AG09309 (cell line): ENCODE measurements at regions not wholly inside any gene's neighbourhood (a gene's known extent, or its start where the extent isn't known, plus 50 kb on each side); places are given as distances from the start of the nearest gene placed in this dataset.

Experiments used
- DNase-seq: peaks from one replicate; pipeline ENCODE4 v3.0.0-alpha.2; 2010; ENCODE audit warnings: low read depth
- H3K4me3 ChIP-seq: 2 replicates; pipeline ENCODE4 v1.5.1; 2011; ENCODE audit warnings: mild to moderate bottlenecking, low read depth, low read length, moderate library complexity; ENCODE audit not compliant: control insufficient read depth
- CTCF ChIP-seq: IDR thresholded peaks from 2 replicates; pipeline ENCODE4 v1.5.1; 2011; ENCODE audit warnings: mild to moderate bottlenecking, low read depth, low read length, inconsistent platforms; ENCODE audit not compliant: insufficient read depth, control insufficient read depth; ENCODE audit errors: missing control alignments

- TF ChIP-seq CTCF = no peak
- no peak for DNase-seq
- no peak overlapping the region for H3K4me3 ChIP-seq
Measured at GRCh38 chr11:38460896-38461295, 1862.9 kb upstream of the RAG2 start.

GRCh38 chr11:38460429-38460828, 1862.4 kb upstream of the RAG2 start:
- DNase-seq = no peak
- H3K4me3 ChIP-seq = no peak overlapping the region
- TF ChIP-seq CTCF = no peak

GRCh38 chr11:38456371-38456770, 1858.3 kb upstream of the RAG2 start:
- no peak for DNase-seq

GRCh38 chr11:38448284-38448683, 1850.2 kb upstream of the RAG2 start:
- TF ChIP-seq CTCF = no peak
- H3K4me3 ChIP-seq = no peak overlapping the region
- DNase-seq = no peak

More at GRCh38 chr11:38456371-38456770, 1858.3 kb upstream of the RAG2 start:
- H3K4me3 ChIP-seq = no peak overlapping the region
- TF ChIP-seq CTCF = no peak

GRCh38 chr11:38446336-38446735, 1848.3 kb upstream of the RAG2 start:
- no peak for DNase-seq
- no peak overlapping the region for H3K4me3 ChIP-seq
- no peak for TF ChIP-seq CTCF

- DNase-seq = no peak
- TF ChIP-seq CTCF = no peak
- no peak overlapping the region for H3K4me3 ChIP-seq
Measured at GRCh38 chr11:38438091-38438490, 1840.1 kb upstream of the RAG2 start.

- H3K4me3 ChIP-seq = no peak overlapping the region
- no peak for DNase-seq
- TF ChIP-seq CTCF = no peak
Measured at GRCh38 chr11:38425578-38425977, 1827.5 kb upstream of the RAG2 start.
